Stimulated activated CD4-positive, alpha-beta T cell treated with anti-CD3 and anti-CD28 coated beads, Interleukin-4, amount 100 ng/mL, for 1 hour (primary cell): ENCODE measurements at regions not wholly inside any gene's neighbourhood (a gene's known extent, or its start where the extent isn't known, plus 50 kb on each side); places are given as distances from the start of the nearest gene placed in this dataset.

Source experiments
- DNase-seq: peaks from one replicate; pipeline ENCODE4 v3.0.0-alpha.2; 2020

- DNase-seq, result no peak
These were observed 155.0 kb upstream of the CTTNBP2 start for GRCh38 chr7:118028226-118028625.

- DNase-seq, result no peak
These were observed 154.0 kb upstream of the LSM8 start for GRCh38 chr7:118029826-118030422.

- DNase-seq, result no peak
These were observed 150.7 kb upstream of the LSM8 start for GRCh38 chr7:118033273-118033672.

GRCh38 chr7:118039963-118040489, 143.9 kb upstream of the LSM8 start:
- DNase-seq, result no peak

GRCh38 chr7:118040562-118040961, 143.4 kb upstream of the LSM8 start:
- no peak for DNase-seq

GRCh38 chr7:118041251-118041878, 142.6 kb upstream of the LSM8 start:
- DNase-seq, result no peak

- no peak for DNase-seq
These were observed 138.3 kb upstream of the LSM8 start for GRCh38 chr7:118045629-118046028.

- DNase-seq, result no peak
These were observed 137.9 kb upstream of the LSM8 start for GRCh38 chr7:118046086-118046485.

- DNase-seq, result no peak
These were observed 137.2 kb upstream of the LSM8 start for GRCh38 chr7:118046801-118047200.

GRCh38 chr7:118052336-118052735, 131.6 kb upstream of the LSM8 start:
- no peak for DNase-seq

- no peak for DNase-seq
These were observed 130.6 kb upstream of the LSM8 start for GRCh38 chr7:118053353-118053752.

GRCh38 chr7:118054529-118054928, 129.4 kb upstream of the LSM8 start:
- DNase-seq, result no peak

GRCh38 chr7:118055647-118056046, 128.3 kb upstream of the LSM8 start:
- no peak for DNase-seq

GRCh38 chr7:118057404-118057803, 126.6 kb upstream of the LSM8 start:
- DNase-seq, result no peak

- no peak for DNase-seq
These were observed 124.8 kb upstream of the LSM8 start for GRCh38 chr7:118059209-118059608.

- no peak for DNase-seq
These were observed 123.3 kb upstream of the LSM8 start for GRCh38 chr7:118060692-118061091.

GRCh38 chr7:118061386-118061785, 122.6 kb upstream of the LSM8 start:
- DNase-seq, result no peak

GRCh38 chr7:118072893-118073674, 110.9 kb upstream of the LSM8 start:
- no peak for DNase-seq

- DNase-seq, result no peak
These were observed 108.0 kb upstream of the LSM8 start for GRCh38 chr7:118075936-118076335.

GRCh38 chr7:118076564-118076963, 107.4 kb upstream of the LSM8 start:
- DNase-seq, result no peak

GRCh38 chr7:118078015-118078414, 105.9 kb upstream of the LSM8 start:
- no peak for DNase-seq

GRCh38 chr7:118079369-118079768, 104.6 kb upstream of the LSM8 start:
- no peak for DNase-seq

- DNase-seq, result peak; percentile 47
These were observed 103.0 kb upstream of the LSM8 start for GRCh38 chr7:118080947-118081346.

- no peak for DNase-seq
These were observed 101.5 kb upstream of the LSM8 start for GRCh38 chr7:118082506-118082905.
